ENCODE measurements at regions not wholly inside any gene's neighbourhood (a gene's known extent, or its start where the extent isn't known, plus 50 kb on each side); places are given as distances from the start of the nearest gene placed in this dataset.

DNA sequence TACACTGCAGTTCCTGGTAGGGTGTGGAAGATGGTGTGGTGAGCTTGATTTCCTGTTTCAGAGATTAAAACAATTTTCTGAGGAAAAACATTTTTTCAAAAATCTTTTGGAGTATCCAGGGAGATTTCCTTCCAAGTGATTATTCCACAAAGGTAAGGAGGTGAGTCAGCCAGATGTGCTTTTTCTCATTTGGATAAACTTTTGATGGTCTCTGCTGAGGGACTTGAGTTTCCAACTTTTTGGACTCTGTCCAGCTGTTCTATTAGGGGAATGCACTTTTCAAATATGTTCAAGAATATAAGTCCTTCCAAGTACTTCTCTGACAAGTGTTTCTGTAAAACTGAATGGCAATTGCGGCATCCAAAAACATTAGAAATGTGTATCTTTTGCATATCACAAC, 628.8 kb upstream of the ADAMTS5 start:
- Histone ChIP-seq H3K36me3 (no peaks in the 10 kb centered on the region), H3K9me3 (ENCODE audit: severe bottlenecking) (no peaks in the 10 kb centered on the region), H3K27ac (no peak overlapping the region), H3K27me3 (ENCODE audit: insufficient read depth, low read depth, severe bottlenecking) (peaks cover 29% of the 10 kb centered on the region), H3K4me3 (ENCODE audit: low read depth, low read length) (no peak overlapping the region)
- DNase-seq = no peak
- TF ChIP-seq, protein P1, sequence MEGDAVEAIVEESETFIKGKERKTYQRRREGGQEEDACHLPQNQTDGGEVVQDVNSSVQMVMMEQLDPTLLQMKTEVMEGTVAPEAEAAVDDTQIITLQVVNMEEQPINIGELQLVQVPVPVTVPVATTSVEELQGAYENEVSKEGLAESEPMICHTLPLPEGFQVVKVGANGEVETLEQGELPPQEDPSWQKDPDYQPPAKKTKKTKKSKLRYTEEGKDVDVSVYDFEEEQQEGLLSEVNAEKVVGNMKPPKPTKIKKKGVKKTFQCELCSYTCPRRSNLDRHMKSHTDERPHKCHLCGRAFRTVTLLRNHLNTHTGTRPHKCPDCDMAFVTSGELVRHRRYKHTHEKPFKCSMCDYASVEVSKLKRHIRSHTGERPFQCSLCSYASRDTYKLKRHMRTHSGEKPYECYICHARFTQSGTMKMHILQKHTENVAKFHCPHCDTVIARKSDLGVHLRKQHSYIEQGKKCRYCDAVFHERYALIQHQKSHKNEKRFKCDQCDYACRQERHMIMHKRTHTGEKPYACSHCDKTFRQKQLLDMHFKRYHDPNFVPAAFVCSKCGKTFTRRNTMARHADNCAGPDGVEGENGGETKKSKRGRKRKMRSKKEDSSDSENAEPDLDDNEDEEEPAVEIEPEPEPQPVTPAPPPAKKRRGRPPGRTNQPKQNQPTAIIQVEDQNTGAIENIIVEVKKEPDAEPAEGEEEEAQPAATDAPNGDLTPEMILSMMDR (IDR thresholded peaks at IDR 0.05; ENCODE audit: low read depth, low read length) = no peak

DNA sequence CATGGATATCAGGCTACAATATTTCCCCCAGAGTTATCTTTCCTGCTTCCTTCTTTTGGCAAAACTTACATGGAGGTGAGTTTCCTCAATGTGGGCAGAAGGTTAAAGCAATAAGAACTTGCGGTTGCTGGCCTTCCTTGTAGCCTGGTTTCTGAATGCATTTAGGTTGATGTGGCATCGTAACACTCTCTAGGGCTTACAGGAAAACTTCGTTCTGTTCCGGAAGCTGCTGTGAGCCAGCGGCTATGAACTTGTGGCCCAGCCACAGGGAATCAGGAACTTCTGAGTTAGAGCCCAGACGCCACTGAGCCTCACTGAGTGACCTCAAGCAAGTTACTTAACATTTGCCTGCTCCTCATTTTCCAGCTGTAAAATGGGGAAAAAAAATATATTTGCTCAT, 623.4 kb upstream of the ADAMTS5 start:
- Histone ChIP-seq H3K27ac (no peak overlapping the region), H3K36me3 (no peaks in the 10 kb centered on the region), H3K4me3 (ENCODE audit: low read depth, low read length) (no peak overlapping the region), H3K9me3 (ENCODE audit: severe bottlenecking) (no peaks in the 10 kb centered on the region), H3K27me3 (ENCODE audit: insufficient read depth, low read depth, severe bottlenecking) (peaks cover 47% of the 10 kb centered on the region)
- TF ChIP-seq, protein P1 (IDR thresholded peaks at IDR 0.05; ENCODE audit: low read depth, low read length) = no peak
- DNase-seq = no peak

GRCh38 chr21:27589781-27590180, 622.9 kb upstream of the ADAMTS5 start:
- H3K9me3 ChIP-seq (ENCODE audit: severe bottlenecking) = no peaks in the 10 kb centered on the region
- TF ChIP-seq, protein P1 (IDR thresholded peaks at IDR 0.05; ENCODE audit: low read depth, low read length) = no peak
- DNase-seq = no peak
- no peaks in the 10 kb centered on the region for H3K36me3 ChIP-seq
- no peak overlapping the region for H3K4me3 ChIP-seq (ENCODE audit: low read depth, low read length)
- no peak overlapping the region for H3K27ac ChIP-seq
- H3K27me3 ChIP-seq (ENCODE audit: insufficient read depth, low read depth, severe bottlenecking) = peaks cover 49% of the 10 kb centered on the region

DNA sequence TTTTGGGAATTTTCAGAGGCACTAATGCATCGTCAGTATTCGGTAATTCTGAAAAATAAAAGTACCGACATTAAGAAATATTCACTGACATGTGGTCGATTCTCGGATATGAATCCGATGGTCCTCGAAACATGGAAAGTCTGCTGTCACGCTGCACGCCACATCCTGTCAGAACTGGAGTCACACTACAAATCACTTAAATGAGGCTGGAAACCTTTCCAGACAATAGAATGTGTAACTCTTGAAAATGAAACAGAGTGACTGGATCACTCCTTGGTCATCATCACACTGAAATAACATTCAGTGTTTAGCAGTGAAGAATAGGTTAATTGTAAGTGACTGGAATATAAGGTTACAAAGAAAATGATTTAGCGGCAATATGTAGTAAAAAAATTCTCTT, 620.1 kb upstream of the ADAMTS5 start:
- TF ChIP-seq, protein P1 (IDR thresholded peaks at IDR 0.05; ENCODE audit: low read depth, low read length) = no peak
- Histone ChIP-seq H3K9me3 (ENCODE audit: severe bottlenecking) (no peaks in the 10 kb centered on the region), H3K36me3 (no peaks in the 10 kb centered on the region), H3K27ac (no peak overlapping the region), H3K4me3 (ENCODE audit: low read depth, low read length) (no peak overlapping the region), H3K27me3 (ENCODE audit: insufficient read depth, low read depth, severe bottlenecking) (peaks cover 73% of the 10 kb centered on the region)
- DNase-seq = no peak

- TF ChIP-seq, protein P1 (IDR thresholded peaks at IDR 0.05; ENCODE audit: low read depth, low read length) = no peak
- Histone ChIP-seq H3K4me3 (ENCODE audit: low read depth, low read length) (no peak overlapping the region), H3K36me3 (no peaks in the 10 kb centered on the region), H3K9me3 (ENCODE audit: severe bottlenecking) (no peaks in the 10 kb centered on the region), H3K27ac (no peak overlapping the region), H3K27me3 (ENCODE audit: insufficient read depth, low read depth, severe bottlenecking) (peaks cover 71% of the 10 kb centered on the region)
- DNase-seq = no peak
These were observed 619.4 kb upstream of the ADAMTS5 start for GRCh38 chr21:27586326-27586725.

- no peak for DNase-seq
- TF ChIP-seq, protein P1 (IDR thresholded peaks at IDR 0.05; ENCODE audit: low read depth, low read length) = no peak
- Histone ChIP-seq H3K36me3 (no peaks in the 10 kb centered on the region), H3K27ac (no peak overlapping the region), H3K4me3 (ENCODE audit: low read depth, low read length) (no peak overlapping the region), H3K27me3 (ENCODE audit: insufficient read depth, low read depth, severe bottlenecking) (peaks cover 70% of the 10 kb centered on the region), H3K9me3 (ENCODE audit: severe bottlenecking) (no peaks in the 10 kb centered on the region)
These were observed 617.4 kb upstream of the ADAMTS5 start for GRCh38 chr21:27584256-27584655.
